ENCODE measurements at regions not wholly inside any gene's neighbourhood (a gene's known extent, or its start where the extent isn't known, plus 50 kb on each side); places are given as distances from the start of the nearest gene placed in this dataset.

DNA sequence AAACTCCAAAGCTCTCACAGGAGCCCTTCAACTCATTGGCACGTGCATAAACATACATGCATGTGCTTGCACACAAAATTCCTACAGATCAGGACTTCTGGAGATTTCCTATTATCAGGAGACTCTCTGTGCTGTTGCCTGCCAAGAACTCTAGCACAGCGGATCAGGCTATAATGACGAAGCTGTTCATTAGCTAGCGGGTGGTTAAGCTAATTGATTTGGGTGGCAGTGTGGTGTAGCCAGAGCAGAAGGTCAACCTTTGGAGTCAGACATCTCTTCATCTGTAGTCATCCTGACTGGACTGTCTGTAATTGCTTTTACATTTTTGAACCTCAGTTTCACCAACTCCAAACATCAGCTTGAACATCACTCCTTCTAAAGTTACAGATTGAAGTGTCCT lies 69.0 kb downstream of the KIF2B start:
- TF ChIP-seq POLR2AphosphoS5 (IDR thresholded peaks at IDR 0.05) (no peak), POLR2A (IDR thresholded peaks at IDR 0.05) (no peak), EP300 (IDR thresholded peaks at IDR 0.05) (no peak)
- TF ChIP-seq, protein P1, sequence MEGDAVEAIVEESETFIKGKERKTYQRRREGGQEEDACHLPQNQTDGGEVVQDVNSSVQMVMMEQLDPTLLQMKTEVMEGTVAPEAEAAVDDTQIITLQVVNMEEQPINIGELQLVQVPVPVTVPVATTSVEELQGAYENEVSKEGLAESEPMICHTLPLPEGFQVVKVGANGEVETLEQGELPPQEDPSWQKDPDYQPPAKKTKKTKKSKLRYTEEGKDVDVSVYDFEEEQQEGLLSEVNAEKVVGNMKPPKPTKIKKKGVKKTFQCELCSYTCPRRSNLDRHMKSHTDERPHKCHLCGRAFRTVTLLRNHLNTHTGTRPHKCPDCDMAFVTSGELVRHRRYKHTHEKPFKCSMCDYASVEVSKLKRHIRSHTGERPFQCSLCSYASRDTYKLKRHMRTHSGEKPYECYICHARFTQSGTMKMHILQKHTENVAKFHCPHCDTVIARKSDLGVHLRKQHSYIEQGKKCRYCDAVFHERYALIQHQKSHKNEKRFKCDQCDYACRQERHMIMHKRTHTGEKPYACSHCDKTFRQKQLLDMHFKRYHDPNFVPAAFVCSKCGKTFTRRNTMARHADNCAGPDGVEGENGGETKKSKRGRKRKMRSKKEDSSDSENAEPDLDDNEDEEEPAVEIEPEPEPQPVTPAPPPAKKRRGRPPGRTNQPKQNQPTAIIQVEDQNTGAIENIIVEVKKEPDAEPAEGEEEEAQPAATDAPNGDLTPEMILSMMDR (IDR thresholded peaks at IDR 0.05) = no peak
- Histone ChIP-seq H3K27ac (no peak overlapping the region), H3K9me3 (peaks cover 0 to 3% (median 0%) of the 10 kb centered on the region in 4 donors), H3K4me3 (no peak overlapping the region), H3K4me1 (no peaks in the 10 kb centered on the region), H3K36me3 (no peaks in the 10 kb centered on the region), H3K27me3 (no peaks in the 10 kb centered on the region)
- intact Hi-C loops (cut with DNase I) = no loop called here
- DNase-seq = no peak
- WGBS, 2 donors = 88 to 89% methylated on average over 4 of the region's 4 CpGs

DNA sequence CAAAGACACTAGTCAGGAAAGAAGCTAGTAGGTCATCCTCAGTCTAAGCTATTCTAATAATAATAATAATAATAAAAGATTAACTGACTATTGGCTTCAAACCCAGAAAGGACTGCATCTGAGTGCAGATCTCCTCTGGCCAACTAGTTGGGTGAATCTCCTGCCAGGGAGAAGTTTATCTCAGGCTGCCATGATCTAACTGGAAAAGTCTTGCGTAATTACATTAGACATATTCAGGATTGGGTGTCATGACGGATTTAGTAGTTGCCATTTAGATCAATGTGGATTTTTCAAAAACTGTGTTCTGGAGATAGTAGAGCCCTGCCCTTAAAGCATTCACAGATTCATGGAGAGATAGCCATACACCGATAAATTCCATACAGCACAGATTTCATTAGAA lies 69.5 kb downstream of the KIF2B start:
- Histone ChIP-seq H3K9me3 (peaks cover 0 to 3% (median 0%) of the 10 kb centered on the region in 4 donors), H3K27me3 (no peaks in the 10 kb centered on the region), H3K4me1 (no peaks in the 10 kb centered on the region), H3K36me3 (no peaks in the 10 kb centered on the region), H3K4me3 (no peak overlapping the region), H3K27ac (no peak overlapping the region)
- WGBS, 2 donors = 88 to 94% methylated on average over 3 of the region's 3 CpGs
- no peak for DNase-seq
- no peak for TF ChIP-seq EP300 (IDR thresholded peaks at IDR 0.05)
- no peak for TF ChIP-seq POLR2AphosphoS5 (IDR thresholded peaks at IDR 0.05)
- TF ChIP-seq, protein P1 (IDR thresholded peaks at IDR 0.05) = no peak
- intact Hi-C loops (cut with DNase I) = no loop called here

DNA sequence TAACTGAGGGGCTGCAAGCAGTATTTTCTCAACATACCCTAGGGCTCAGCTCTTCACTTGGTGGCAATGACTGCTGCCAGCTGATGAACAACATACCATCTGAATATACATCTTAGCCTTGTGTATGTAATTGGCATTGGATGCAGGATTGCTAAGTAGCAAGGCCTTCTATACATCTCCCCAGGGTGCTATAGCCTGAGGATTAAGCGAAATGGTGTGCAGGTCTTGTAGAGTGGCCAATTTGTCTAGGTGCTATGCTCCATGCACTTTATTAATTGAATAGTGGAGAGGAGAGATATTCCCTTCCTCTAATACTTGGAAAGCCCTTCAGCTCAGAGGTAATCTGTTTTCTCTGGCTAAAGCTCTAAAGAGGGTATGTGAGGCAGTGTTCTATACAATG lies 71.9 kb downstream of the KIF2B start:
- Histone ChIP-seq H3K4me1 (no peaks in the 10 kb centered on the region), H3K36me3 (no peaks in the 10 kb centered on the region), H3K9me3 (peaks cover 0 to 3% (median 0%) of the 10 kb centered on the region in 4 donors), H3K4me3 (no peak overlapping the region), H3K27ac (no peak overlapping the region), H3K27me3 (no peaks in the 10 kb centered on the region)
- no peak for DNase-seq
- WGBS, 2 donors = 49 to 84% methylated on average over 1 of the region's 1 CpG
- intact Hi-C loops (cut with DNase I) = no loop called here
- no peak for TF ChIP-seq EP300 (IDR thresholded peaks at IDR 0.05)
- TF ChIP-seq, protein P1 (IDR thresholded peaks at IDR 0.05) = no peak
- no peak for TF ChIP-seq POLR2AphosphoS5 (IDR thresholded peaks at IDR 0.05)
- no peak for TF ChIP-seq POLR2A (IDR thresholded peaks at IDR 0.05)

DNA sequence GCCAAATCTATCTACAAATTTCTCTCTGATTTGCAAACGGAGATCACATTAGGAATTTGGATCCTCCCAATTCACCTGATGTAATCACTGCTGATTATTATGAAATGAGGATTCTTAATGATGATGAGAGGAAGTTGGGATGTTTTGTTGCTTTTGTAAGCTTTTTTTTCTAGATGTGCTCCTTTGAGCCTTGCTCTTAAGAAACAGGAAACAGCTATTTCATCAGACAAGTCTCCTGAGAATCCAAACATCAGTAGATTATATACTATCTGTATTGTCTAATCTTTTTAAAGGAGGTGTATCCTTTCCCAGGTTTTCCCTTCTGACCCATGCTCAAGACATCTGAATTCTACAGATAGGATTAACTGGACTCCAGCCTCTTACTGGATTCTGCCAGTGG lies 73.3 kb downstream of the KIF2B start:
- intact Hi-C loops (cut with DNase I) = no loop called here
- no peak for TF ChIP-seq POLR2AphosphoS5 (IDR thresholded peaks at IDR 0.05)
- TF ChIP-seq EP300 (IDR thresholded peaks at IDR 0.05) = no peak
- no peak for TF ChIP-seq POLR2A (IDR thresholded peaks at IDR 0.05)
- TF ChIP-seq, protein P1 (IDR thresholded peaks at IDR 0.05) = no peak
- WGBS, 2 donors = 80 to 85% methylated on average over 1 of the region's 1 CpG

DNA sequence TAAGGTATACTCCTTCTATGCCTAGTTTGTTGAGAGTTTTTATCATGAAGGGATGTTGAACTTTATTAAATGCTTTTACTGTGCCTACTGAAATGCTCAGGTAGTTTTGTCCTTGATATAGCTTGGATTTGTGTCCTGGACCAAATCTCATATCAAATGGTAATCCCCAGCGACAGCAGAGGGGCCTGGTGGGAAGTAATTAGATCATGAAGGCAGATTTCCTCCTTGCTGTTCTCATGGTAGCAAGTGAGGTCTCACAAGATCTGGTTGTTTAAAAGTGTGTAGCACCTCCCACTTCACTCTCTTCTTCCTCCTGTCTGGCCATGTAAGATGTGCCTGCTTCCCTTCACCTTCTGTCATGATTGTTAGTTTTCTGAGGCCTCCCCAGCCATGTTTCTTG lies 78.2 kb downstream of the KIF2B start:
- intact Hi-C loops (cut with DNase I) = no loop called here
- Histone ChIP-seq H3K27me3 (no peaks in the 10 kb centered on the region), H3K4me1 (no peaks in the 10 kb centered on the region), H3K36me3 (no peaks in the 10 kb centered on the region), H3K4me3 (no peak overlapping the region), H3K27ac (no peak overlapping the region), H3K9me3 (peaks cover 0 to 5% (median 1%) of the 10 kb centered on the region in 4 donors)
- DNase-seq = no peak
- TF ChIP-seq POLR2AphosphoS5 (IDR thresholded peaks at IDR 0.05) = no peak
- no peak for TF ChIP-seq POLR2A (IDR thresholded peaks at IDR 0.05)
- no peak for TF ChIP-seq EP300 (IDR thresholded peaks at IDR 0.05)
- TF ChIP-seq, protein P1 (IDR thresholded peaks at IDR 0.05) = no peak
- WGBS, 2 donors = 82 to 86% methylated on average over 1 of the region's 1 CpG

More for the DNA sequence above, 73.3 kb downstream of the KIF2B start:
- H3K4me1 ChIP-seq = no peaks in the 10 kb centered on the region
- H3K27ac ChIP-seq = no peak overlapping the region
- H3K4me3 ChIP-seq = no peak overlapping the region
- DNase-seq = no peak
- H3K36me3 ChIP-seq = no peaks in the 10 kb centered on the region
- H3K27me3 ChIP-seq = no peaks in the 10 kb centered on the region
- peaks cover 0 to 3% (median 0%) of the 10 kb centered on the region in 4 donors for H3K9me3 ChIP-seq
